ENCODE measurements at regions not wholly inside any gene's neighbourhood (a gene's known extent, or its start where the extent isn't known, plus 50 kb on each side); places are given as distances from the start of the nearest gene placed in this dataset.

DNA sequence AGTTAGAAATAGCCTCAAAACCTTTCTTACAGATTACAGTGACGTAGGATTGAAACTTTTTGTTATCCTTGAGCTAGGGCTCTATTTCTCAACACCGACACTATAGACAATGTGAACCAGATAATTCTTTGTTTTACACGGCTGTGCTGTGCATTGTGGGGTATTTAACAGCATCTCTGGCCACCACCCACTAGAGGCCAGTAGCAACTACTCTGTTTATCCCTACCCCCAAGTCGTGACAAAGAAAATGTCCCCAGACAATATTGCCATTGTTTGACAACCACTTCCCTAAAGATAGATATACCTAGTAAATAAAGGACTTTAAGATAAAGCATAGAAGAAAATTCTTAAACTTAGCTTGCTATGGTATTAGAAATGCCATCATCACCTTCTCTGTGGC is 359.6 kb downstream of the ARL4A start:
- no peak for DNase-seq

DNA sequence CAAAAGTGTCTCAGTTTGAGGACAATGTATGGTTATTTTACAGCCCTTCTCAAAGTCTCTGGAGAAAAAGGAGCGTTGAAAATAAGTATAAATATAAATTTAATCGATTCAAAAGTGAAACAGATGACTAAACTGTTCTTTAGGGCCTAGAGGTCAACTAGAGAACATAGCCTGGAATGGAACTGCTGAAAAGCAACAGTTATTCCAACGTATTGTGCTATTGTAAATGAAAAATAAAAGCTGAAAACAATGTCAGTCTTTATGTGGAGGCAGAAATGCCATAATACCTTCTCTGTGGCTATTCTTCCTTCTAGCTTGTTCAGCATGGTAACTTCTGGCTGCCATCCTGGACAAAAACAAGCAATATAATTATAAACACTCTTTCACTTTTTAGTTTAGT is 362.5 kb downstream of the ARL4A start:
- no peak for DNase-seq

DNA sequence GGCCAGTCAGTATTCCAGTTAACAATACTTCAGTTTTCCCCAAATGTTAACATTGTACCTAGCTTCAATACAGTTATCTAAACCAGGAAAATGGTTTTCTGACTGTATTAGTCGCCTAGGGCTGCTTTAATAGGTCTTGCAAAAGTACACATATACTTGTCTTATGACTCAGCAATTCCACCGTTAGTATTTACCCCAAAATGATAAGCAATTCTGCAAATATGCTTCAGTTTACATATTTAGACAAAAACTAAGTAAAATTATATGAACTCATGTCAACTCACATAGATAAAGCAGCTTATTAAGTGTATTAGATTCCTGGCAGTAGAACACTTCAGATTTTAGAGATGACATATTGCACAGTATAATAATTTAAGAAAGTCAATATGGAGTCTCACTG is 363.3 kb downstream of the ARL4A start:
- no peak for DNase-seq

DNA sequence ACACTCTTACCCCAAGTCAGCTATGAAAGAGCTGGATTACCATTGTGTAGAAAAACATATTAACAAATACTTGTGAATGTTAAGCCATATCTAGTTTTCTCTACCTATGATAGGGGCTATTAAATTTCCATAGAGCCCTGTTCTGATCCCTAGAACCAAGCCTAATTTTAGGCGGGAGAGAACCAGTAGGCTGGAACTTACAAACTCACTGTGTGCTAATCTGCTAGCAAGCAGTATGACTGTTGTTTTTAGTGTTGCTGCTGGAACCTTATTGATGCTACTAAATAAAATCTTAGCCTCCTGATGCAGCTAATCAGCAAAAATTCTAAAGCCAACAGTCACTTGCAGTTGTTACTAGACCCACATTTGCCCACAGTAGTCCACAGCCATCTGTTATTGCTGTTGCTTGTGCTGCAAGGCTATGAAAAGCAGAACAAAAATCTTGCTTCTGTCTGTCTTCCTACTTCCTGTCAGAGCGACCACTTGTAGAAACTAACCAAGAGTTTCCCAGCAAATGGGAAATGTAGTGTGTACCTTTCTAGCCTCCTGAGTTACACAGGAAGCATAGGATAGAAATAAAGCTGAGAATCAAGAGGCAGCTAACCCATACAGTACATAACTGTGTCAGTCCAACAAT is 368.4 kb downstream of the ARL4A start:
- DNase-seq = no peak

DNA sequence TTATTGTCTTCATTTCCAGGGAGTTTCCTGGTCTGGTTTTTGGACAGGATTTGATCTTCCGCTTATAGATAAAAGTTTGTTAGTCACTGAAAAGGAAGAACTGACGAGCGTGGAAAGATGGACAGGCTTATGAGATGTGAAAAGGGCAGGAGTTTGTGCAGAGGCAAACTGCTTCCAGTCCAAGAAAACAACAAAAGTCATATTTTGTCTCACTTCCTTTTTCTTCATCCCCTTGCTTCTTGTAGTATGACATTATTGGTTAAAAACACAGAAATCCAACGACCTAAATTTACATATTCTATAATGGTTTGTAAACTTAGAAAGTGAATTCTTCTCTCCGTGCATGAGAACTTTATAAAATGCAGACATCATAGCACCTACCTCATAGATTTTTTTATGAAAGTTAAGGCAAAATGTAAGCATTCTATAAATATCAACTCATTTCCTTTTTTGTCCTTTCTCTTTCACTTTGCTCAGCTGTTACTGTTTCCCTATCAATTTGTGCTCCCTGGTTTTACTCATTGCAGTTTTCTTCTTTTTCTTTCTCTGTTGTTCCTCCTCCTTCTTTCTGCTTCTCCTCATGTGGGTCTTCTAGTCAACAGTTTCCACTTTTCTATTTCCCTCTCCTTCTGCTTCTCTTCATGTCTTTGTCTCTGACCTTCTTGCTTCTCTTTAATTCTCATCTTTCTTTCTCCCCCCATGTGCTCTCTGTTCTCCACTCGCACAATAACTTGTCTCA is 370.2 kb downstream of the ARL4A start:
- DNase-seq = no peak

DNA sequence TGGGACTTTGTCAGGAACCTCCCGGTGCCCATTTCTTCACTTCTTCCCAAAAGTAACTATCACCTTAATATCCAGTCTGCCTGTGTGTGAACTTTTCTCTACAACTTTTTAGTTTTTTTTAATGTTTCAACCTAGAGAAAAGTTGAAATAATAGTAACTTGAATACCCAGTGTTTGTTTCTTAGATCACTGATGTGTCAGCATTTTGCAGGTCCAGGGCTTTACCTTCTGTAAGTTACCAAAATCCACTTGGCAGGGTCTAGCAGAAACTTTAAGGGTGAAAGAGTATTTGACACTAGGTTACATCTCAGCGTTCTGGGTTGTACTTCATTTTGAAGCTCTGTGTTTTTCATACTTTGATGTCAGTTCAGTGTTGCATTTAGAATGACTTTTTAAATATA is 372.7 kb downstream of the ARL4A start:
- no peak for DNase-seq

DNA sequence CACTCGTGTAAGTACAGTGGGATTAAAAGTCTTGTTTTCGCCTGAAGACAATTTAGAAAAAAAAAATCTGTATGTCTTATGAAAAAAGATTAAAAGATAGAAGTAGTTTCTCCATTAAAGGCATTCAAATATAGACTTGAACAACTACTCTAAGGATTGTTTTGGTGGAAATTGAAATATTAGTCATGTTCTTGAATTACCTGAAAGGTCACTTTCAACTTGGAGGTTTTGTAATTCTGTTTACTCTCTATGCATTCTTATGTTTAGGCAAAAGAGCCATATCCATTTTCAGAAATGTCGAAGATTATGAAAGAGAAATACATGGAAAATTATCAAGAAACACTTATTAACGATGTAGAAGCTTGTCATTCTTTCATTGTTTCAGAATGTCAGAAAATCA is 373.7 kb downstream of the ARL4A start:
- no peak for DNase-seq

DNA sequence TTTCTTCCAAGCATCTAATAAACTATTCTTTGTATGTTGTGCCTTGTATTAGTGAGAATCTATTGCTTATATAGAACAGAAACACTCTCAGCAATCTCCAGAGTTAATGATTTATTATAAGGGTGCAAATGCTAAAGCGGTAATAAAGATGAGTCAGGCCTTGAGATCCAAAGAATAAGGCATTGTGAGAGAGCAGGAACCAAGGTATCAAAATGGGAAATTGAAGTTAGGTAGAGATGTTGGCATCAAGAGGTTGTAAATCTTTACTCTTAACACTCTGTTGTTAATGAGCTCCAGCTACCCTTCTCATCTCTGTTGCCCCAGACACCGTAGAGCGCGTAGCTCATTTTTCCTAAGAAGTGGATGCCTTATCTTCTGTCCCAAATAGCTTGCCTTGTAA is 375.2 kb downstream of the ARL4A start:
- no peak for DNase-seq

DNA sequence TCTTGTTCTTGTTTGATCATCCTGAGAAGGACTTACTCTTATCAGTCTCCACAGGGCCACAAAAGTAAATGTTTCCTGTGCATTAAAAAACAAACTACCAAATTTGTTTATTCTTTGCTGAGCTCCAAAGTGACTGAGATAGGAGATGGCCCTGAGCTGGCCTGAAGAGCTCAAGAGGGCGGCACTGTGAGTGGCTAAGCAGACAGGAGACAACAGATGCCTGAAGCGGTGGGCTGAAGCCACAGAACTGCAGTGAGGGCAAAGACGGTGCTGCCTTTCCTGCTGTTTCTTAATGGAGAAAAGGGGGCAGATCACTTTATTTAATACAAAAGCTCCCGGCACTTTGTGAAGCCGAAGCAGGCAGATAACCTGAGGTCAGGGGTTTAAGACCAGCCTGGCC is 379.6 kb downstream of the ARL4A start:
- DNase-seq = no peak

DNA sequence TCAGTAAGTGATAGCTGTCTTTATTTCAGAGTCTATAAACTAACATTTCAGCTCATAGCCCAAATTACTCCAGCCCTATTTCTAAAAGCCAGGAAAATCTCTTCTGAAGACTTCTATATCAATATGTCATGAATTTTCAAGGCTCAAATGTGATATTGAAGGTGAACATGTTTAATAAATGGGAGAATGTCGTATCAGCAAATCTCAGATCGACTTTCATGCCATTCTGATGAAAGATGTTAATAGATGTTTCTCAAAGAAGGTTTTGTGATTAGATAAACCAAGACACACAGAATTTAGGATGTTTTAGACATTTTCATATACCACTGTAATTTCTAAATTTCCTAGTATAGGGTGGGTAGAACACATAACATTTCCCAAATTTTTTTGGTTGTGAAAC is 380.6 kb downstream of the ARL4A start:
- no peak for DNase-seq

DNA sequence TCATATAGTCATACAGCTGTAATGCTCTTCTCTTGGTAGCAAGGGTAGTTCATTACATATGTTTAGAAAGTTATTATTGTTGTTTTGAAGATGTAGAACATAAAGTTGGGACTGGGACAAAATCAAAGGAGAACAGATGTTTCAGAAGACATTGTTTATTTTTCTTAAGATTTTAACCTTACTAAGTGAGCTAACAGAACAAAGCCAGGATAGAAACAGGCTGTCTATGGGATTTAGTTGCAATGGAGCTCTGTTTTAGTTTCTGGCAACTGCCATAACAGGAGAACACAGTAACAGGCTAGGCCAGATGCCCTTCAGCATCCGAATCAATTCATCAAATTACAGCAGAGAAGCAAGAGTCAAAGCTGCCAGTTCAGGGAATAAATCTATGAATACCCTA is 382.4 kb downstream of the ARL4A start:
- no peak for DNase-seq

DNA sequence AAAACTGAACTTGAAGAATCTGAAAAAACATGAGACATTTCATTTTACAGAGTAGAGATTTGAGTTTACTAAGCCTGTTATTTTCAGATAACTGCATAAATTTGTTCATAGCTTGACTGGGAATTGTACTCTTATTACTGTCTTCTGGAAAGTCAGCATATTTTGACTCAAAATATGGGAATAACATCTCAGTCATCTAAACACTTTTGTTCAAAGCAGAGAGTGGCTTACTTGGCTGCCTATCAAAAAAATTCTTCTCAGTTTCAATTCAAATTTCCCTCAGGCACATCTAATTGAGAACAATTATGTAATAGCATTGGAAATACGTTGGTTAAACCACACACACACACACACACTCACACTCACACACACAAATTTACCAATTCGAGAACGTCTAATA is 384.6 kb downstream of the ARL4A start:
- DNase-seq = no peak

DNA sequence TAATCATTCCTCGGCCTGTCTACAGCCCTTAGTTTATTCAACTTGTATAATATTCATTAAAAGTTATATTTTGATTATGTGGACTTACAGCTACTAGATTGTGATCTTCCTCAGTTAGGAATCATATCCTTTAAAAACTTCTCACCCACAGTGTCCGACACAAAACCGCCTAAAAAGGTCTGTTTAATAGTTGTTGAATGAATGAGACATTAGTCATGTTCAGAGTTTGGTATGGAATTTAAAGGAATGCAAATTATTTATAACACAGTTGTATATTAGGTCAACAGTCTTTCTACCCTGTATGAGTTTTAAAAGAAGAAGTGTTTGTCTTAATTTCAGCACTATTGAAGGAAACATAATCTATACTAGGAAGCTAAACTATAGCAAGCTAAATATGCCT is 390.0 kb downstream of the ARL4A start:
- DNase-seq = no peak

DNA sequence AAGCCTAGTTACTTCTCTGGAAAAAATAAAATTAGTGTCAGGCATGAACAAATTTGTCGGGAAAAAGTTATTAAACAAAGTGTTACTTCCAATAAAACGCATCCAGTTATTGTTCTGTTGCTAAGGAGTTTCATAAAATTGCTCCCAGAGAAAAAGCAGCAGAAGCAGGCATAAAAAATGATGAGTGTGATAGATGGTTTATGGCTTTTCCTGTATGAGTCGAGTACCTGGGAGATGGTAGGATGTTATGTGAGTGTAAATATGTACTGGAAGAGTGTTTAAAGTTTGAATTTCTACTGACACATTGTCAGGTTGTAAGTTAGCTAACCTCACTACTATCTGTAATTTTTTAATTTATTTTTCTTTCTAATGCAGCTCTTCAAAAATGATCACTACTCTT is 390.7 kb downstream of the ARL4A start:
- no peak for DNase-seq

DNA sequence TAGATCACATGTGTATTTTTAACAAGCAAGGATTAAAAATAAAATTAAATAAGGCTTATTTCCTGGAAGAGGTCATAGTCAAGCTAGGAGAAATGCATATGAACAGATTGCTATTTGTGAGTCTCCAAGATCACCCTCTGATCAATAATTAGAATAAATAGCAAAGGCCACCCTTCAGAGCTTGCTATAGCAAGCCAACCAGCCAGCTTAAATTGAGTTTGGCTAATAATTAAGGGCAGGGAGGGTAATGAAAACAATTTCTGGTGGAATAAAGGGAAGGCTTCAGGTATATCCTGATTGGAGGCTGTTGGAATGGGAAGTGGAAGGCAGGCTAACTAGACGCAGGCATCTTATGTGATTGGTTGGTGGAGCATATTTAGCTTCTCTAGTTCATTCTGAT is 403.5 kb downstream of the ARL4A start:
- no peak for DNase-seq

DNA sequence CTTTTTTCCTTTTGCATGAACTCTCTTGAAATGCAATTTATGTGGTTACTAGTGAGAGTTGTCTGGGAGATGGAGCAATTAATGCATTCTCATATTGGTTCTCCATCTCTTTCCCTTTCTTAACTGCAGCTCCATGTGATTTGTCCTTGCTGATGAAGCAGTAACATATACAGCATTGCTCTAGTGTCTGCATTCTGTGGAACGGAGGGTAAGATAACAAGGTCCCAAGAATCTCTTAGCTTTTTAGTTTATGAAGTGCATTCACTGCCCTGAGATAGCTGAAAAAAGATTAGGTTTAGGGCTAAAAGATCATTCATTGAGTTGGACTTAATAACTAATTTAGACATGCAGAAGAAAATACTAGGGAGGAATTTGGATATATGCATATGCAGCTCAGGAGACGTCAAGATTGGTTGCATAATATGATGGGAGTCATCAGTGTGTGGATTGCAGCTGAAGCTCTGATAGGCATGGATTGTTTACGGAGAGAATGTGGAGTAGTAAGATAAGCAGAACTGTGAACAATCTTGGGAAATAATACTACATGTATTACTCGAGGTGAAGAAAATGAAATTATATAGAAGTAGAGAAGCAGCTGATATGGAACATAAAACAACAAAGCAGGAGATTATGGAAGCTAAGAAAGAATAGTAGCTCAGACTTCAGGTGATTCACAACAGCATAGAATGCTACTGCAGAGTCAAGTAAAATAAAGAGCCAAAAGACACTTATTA is 404.7 kb downstream of the ARL4A start:
- no peak for DNase-seq

DNA sequence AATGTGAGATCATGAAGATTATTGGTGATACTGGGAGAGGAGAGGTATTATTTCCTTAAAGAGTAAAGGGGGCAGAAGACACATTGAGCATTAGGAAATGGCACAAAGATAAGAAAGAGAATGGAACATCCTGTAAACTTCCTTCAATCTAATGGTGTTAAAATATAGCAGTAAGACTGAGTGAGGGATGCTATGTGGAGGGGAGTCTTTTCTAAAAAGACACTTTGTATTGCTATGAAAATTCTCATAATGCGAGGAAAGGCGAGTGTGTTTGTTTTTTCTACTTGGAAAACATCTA is 405.2 kb downstream of the ARL4A start:
- no peak for DNase-seq

DNA sequence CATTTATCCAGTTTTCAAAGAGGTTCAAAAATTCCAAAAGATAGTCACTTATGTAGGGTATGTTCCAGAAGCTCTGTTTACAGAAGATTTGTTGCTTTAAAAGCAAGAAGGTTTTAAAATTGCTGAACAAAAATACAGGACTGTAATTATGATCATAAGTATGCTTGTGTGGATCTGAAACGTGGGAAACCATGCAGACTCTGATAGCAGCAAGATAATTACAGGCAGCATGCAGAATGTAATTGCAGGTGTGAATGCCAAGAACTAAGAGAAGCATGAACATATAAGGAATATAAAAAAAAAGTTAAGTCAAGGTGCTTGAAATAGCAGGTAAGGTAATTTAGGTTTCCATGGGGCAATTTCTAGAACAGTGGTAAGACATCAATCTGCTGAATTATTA is 405.7 kb downstream of the ARL4A start:
- DNase-seq = no peak

DNA sequence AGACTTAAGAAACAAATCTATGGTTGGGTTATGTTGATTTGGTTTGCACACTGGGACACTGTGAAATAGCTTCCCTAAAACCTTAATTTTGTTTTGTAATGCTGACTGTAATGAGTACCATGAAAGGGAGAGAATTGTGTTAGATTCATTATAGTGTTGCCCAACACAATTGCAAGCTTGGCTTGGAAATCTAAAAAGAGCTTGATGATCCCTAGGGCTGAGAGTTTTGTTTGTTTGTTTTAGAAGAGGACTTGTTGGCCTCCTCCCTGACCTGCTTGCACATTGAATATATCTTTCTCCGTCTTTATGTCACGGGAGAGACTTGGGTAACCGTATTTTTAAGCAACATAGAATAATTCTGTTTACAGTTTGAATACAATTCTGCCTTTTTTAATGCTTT is 410.1 kb downstream of the ARL4A start:
- no peak for DNase-seq

DNA sequence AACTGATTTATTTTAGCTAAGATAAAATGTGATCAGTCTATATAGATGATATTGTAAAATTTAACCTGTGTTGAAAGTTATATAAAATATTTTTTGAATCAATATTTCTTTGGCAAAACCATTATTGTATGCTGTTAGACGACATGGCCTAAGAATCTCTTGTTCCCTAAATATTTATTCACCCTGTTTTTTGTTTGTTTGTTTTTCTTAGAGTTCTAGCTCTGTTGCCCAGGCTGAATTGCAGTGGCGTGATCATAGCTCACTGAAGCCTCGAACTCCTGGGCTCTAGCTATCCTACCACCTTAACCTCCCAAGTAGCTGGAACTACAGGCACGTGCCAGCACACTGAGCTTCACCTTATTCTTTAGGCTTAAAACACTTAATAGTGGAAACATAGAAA is 410.7 kb downstream of the ARL4A start:
- no peak for DNase-seq

DNA sequence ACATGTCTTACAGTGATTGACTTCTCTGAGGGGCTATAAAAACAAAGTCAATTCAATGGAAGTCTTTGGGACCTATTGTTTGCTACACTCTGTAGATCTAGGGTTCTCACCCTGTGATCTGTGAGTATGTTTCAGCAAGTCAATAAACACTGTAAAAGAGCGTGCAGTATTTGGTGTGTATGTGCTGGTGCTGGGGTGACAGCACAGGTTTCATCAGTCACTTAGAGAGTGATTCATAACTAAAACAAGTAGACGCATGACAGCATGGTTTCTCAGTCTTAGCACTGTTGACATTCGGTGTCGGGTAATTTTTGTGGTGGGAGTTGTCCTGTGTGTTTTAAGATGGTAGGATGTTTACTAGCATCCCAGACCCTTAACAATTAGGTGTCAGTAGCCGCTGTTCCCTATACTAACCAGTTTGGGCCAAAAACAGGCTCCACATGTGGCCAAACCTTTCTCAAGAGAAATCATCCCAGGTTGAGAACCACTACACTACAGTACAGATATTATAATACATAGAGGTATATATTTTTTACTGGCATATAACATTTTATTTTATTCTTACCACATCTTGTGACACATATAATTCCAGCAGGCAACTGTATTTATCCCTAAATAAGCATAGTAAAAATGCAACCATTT is 411.8 kb downstream of the ARL4A start:
- DNase-seq = no peak

DNA sequence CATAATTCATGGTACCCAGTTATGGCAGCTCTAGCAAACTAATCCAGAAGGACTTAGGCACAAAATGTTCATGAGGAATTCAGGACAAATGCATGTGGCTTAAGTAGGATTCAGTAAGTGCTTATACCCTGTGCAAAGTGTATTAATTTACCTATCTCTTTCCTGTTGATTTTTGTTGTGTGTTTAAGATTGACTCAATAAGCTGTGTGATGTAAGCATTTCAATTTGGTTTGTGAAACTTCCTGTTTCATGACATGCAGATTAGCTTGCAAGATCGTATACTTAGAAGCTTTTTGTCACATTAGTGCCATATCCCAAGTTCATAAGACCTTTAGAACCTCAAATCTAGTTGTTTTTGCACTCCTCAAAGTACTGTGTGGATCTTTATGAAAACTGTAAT is 416.7 kb downstream of the ARL4A start:
- DNase-seq = no peak

DNA sequence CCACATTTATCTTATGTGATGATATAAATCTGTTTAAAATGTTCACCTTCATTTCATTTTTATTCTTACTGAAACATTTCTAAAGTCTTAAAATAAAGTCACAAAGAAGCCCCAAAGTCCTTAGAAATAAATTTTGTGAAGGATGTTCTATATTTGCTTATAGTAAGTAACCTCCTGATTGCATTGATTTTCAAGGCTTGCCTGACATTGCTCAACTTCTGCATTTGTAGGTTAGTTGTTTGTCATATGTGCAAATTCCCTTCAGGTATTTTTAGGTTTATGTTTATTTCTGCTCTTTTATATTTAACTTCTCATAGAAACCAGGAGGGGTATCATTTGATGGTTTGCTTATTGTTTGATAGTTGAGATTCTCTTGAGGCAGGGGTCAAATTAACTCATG is 417.8 kb downstream of the ARL4A start:
- DNase-seq = no peak

DNA sequence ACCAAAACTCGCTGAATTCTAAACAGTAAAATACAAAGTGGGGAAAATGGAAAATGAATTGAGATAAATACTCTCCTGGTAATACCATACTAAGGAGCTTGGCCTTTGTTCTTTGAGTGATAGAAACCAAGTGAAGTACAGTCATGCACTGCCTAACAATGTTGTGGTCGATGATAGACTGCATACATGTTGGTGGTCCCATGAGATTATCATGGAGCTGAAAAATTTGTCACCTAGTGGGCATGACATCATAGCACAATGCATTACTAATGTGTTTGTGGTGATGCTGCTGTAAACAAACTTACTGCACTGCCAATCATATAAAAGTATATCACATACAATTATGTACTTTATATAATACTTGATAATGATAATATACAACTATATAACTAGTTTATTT is 419.1 kb downstream of the ARL4A start:
- no peak for DNase-seq

Measured in stimulated activated CD4-positive, alpha-beta T cell treated with anti-CD3 and anti-CD28 coated beads, Interleukin-2, amount 100 ng/mL, for 24 hours (primary cell).